GM21619 (cell line): ENCODE measurements at regions not wholly inside any gene's neighbourhood (a gene's known extent, or its start where the extent isn't known, plus 50 kb on each side); places are given as distances from the start of the nearest gene placed in this dataset.
"Not testable (repeated sequence)": the region's sequence is repeated elsewhere in the genome, so short reads cannot be mapped to it uniquely, and the experiment has no call there.

Experiments
- ATAC-seq: cut with Tn5 transposase; IDR thresholded peaks from one replicate; pipeline ENCODE4 v1.9.1; 2021; ENCODE audit not compliant: unreplicated experiment

- no peak for ATAC-seq
These were observed 612.4 kb upstream of the ZFP42 start for GRCh38 chr4:187383181-187383580.

GRCh38 chr4:187387739-187388138, 607.8 kb upstream of the ZFP42 start:
- no peak for ATAC-seq

GRCh38 chr4:187389420-187389819, 606.2 kb upstream of the ZFP42 start:
- no peak for ATAC-seq

DNA sequence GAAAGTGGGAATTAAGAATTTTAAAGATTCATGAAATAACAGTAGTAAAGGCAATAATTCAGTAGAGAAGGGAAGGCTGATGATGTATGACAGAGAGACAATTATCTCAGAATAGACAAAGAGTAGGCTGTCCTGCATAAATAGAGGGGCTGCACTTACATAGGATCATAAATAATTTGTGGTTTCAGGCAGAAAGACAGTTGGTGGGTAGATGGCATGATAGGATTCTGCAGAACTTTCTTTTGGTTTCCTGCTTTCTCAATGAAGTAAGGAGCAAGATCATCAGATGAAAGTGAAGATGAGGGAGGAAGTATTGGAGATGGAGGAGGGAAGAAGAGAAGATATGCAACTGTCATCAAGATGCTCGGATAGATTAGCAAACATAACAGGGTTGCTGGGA, 604.9 kb upstream of the ZFP42 start:
- no peak for ATAC-seq

GRCh38 chr4:187393531-187394344, 601.8 kb upstream of the ZFP42 start:
- ATAC-seq = no peak

GRCh38 chr4:187396106-187396505, 599.5 kb upstream of the ZFP42 start:
- ATAC-seq = no peak

- ATAC-seq = not testable (repeated sequence)
These were observed 587.1 kb upstream of the ZFP42 start for GRCh38 chr4:187408447-187408846.

GRCh38 chr4:187413564-187414358, 581.8 kb upstream of the ZFP42 start:
- ATAC-seq = no peak

DNA sequence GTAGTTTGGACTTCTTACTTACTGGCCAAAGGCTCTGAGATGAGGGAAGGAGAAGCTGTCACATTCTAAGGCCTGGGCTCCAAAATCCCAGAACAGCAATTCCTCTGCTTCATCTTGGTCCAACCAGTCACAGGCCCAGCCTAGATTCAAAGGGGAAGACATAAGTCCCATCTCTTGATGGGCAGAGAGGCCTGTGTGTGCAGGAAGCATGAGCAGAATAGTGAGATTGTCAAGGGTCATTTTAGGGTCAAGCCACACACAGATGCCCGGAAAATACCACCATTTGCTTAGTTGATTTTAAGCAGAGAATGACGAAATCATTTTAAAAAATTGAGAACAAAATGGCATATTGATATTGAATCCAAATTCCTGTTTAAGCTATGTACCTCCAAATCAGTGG, 580.9 kb upstream of the ZFP42 start:
- no peak for ATAC-seq

DNA sequence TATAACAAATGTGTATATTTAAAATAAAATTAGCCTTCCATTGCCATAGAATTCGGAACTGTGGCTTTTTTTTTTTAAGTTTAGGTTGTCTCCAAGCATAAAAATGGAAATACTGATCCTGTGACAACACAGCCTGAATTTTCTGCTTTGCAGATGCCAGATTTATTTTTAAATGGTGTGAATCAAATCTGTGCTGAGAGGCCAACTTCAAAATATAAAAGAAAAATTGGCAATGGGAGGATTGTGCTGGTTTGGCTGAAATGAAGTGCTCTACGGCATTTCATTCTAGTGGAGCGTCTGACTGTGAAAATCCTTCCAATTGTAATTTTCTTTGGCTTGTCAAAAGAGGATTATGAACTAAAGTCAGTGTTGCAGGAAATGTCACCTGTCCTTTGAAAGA, 580.3 kb upstream of the ZFP42 start:
- ATAC-seq = no peak

- no peak for ATAC-seq
These were observed 579.4 kb upstream of the ZFP42 start for GRCh38 chr4:187416216-187416615.

DNA sequence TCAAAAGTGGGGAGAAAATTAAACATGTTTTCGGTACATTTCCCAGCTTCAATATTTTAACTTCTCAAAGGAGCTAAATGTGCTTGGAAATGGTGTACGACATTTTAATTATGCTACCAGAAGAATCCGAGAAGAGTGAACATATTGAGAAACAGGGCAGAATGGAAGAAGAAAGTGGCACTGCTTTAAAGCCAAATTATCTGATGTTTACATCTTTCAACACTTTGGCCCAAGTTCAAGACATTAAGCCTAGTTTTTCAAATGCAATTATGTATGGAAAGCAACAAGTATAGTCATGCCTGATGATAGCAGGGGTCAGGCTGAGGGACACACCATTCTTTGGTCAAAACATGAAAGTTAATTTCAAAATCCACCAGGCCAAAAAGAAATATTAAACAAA, 577.9 kb upstream of the ZFP42 start:
- no peak for ATAC-seq

DNA sequence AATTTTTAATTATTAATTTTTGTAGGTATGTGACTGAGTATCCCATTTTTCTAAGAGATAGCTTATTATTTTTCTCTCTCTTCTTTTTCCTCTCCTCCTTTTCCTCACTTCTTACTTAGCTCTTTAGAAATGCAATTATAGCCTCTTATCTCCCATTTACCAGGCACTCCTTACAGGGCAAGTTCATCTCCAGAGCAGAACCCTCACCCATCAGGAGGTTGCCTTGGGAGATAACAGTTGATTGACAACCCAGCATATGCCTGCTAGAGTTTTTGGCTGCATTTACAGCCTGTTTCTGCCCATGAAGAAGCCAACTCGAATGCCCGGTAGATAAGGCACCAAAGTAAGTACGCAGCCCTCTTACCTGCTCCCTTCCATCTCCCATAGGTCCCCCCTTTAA, 572.9 kb upstream of the ZFP42 start:
- no peak for ATAC-seq

GRCh38 chr4:187424636-187425035, 570.9 kb upstream of the ZFP42 start:
- ATAC-seq = no peak

GRCh38 chr4:187426511-187426910, 569.1 kb upstream of the ZFP42 start:
- ATAC-seq = no peak

DNA sequence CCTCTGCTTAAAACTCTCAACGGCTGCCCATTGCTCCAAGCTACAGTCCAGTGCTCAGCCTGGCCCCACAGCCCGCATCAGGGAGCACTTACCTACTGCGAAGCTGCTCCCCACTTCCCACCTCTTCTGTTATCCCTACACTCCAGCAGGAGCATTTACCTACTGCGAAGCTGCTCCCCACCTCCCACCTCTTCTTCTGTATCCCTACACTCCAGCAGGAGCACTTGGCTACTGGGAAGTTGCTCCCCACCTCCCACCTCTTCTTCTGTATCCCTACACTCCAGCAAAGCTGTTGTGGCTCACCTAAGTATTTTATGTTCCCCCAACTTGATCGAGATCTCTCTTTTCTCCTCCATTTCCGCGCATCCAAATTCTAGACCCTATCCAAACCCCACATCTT, 563.3 kb upstream of the ZFP42 start:
- ATAC-seq = no peak

GRCh38 chr4:187433141-187433540, 562.4 kb upstream of the ZFP42 start:
- ATAC-seq = no peak

DNA sequence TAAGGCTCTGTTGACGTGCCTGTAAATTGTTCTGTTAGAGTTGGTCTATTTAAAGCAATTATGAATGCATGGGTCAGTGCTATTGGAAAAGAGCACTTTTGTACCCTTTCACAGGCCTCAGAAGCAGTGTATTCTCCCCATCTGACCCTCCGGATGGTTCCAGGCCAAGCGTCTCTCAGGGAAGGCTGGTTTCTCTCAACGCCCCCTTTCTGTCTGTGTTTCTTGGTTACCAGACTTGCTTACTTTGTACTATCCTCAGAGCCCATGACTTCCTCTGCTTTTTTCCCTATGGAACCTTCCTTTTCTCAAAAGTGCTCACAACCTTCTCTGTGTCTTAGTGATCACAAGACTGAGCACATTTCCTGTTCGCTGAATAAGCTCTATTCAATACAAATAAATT, 559.3 kb upstream of the ZFP42 start:
- ATAC-seq = no peak

DNA sequence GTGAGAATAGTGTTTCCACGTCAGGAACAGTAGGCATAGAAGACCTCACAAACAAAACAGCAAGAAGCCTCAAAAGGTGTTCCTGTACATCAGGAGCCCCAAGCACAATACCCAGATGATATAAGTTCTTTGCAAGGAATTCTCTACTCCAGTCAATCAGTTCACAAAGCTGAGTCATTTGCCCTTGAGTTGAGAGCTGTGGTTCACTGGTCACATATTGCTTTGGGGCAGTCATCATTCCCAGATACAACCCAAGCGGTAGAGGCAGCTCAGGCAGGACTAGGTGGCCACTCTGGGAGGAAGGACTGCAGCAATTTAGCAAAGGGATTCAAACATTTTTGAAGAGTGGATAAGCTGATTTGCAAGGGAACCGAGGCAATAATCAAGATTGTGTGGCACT, 551.5 kb upstream of the ZFP42 start:
- ATAC-seq = no peak

DNA sequence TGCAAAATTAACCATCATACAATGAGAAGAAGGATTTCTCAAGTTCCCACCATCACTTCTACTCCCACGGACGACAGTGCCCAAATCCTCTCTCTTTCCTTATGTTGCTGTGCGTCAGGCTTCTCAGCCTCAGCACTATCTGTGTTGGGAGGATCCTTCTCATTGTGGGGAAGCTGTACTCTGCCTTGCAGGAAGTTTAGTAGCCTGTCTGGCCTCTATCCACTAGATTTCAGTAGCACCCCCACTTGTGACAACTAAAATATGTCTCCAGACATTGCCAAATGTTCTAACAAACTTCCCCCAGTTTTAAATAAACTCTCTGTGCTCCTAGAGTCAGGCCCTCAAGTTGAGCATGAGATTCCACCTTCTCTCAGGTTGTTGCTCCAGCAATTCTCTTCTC, 545.9 kb upstream of the ZFP42 start:
- ATAC-seq = no peak

DNA sequence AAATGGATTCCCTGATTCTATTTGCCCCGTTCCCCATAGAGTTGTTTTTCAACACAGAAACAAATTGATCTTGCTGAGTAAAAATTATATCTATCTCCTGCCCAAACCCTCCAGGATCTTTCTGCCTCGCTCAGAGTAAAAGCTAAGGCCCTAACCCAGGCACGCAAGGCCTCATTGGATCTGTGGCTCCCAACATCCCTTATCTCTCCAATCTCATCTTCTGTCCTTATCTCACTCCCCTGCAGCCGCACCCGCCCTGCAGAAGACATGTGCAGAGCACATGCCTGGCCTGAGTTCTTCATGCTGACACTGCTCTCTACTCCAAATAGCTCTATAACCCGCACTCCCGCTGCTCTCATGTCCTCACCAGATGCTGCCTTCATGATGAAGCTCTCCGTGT, 543.8 kb upstream of the ZFP42 start:
- no peak for ATAC-seq

- no peak for ATAC-seq
These were observed 535.6 kb upstream of the ZFP42 start for GRCh38 chr4:187460016-187460415.
